ENCODE measurements at regions not wholly inside any gene's neighbourhood (a gene's known extent, or its start where the extent isn't known, plus 50 kb on each side); places are given as distances from the start of the nearest gene placed in this dataset.

DNA sequence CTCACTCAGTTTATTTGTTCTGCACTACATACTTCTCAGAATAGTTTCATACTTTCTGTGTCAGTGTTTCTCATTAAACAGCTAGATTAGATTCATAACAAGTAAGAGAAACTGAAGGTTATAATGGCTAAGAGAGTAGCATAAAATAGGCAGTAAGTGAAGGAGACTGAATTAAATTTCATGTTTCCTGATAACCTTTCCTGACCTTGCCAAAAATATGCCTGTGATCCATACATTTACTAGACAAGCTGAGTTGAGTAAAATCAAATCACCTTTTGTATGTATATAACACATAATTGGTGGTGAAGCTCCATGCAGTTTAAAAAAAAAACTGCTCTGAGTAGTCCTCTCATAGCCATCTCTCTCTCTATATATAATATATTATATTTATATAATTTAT lies 545.3 kb upstream of the PCDH20 start:
- no peak overlapping the region for H3K4me3 ChIP-seq (ENCODE audit: low read length)
- DNase-seq = no peak
- ATAC-seq = no peak
- no peaks in the 10 kb centered on the region for H3K9me3 ChIP-seq (ENCODE audit: control insufficient read depth, low read length)
- no peaks in the 10 kb centered on the region for H3K4me1 ChIP-seq (ENCODE audit: control insufficient read depth, insufficient read depth, low read length)
- intact Hi-C loops (cut with DNase I) = no loop called here
- H3K27ac ChIP-seq (ENCODE audit: low read length) = no peak overlapping the region
- no peaks in the 10 kb centered on the region for H3K27me3 ChIP-seq (ENCODE audit: control insufficient read depth, insufficient read depth)

DNA sequence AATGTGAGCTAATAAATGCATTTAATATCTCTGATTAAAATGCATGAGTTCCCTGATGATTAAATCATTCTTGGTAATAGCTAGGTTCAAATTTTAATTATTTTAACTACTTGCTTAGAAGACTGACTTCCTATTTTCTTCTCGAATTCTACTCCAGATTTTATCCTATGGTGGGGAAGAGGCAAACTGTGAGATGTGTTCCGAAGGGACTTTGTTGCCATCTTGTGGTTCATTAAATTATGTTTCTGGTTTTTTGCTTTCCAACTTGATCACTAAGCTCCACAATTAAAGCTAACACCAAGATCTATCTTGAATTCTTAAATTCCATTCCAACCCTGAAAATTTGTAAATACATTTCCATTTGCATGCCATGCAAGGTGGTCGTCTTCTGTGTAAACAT lies 538.4 kb upstream of the PCDH20 start:
- no peak overlapping the region for H3K27ac ChIP-seq (ENCODE audit: low read length)
- H3K4me3 ChIP-seq (ENCODE audit: low read length) = no peak overlapping the region
- 6% methylated on average over 3 of the region's 3 CpGs for WGBS
- DNase-seq (no peak), ATAC-seq (no peak)
- intact Hi-C loops (cut with DNase I) = no loop called here
- no peaks in the 10 kb centered on the region for H3K4me1 ChIP-seq (ENCODE audit: control insufficient read depth, insufficient read depth, low read length)
- no peaks in the 10 kb centered on the region for H3K9me3 ChIP-seq (ENCODE audit: control insufficient read depth, low read length)
- H3K27me3 ChIP-seq (ENCODE audit: control insufficient read depth, insufficient read depth) = no peaks in the 10 kb centered on the region

DNA sequence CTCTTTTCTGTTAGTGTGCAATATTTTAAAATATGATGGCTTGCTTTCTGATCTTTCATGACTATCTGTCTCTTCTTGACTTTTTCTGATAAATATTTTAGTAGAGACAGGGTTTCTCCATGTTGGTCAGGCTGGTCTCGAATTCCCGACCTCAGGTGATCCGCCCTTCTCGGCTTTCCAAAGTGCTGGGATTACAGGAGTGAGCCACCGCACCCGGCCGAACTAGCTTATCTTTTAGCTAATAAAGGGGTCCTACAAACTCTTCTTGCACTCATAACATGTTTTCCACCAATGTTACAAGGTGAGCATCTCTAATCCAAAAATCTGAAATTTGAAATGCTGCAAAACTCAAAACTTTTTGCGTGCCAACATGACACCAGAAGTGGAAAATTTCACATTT lies 535.2 kb upstream of the PCDH20 start:
- WGBS = 88% methylated on average over 8 of the region's 8 CpGs
- intact Hi-C loops (cut with DNase I) = no loop called here
- Histone ChIP-seq H3K27ac (ENCODE audit: low read length) (no peak overlapping the region), H3K4me3 (ENCODE audit: low read length) (no peak overlapping the region), H3K4me1 (ENCODE audit: control insufficient read depth, insufficient read depth, low read length) (no peaks in the 10 kb centered on the region), H3K9me3 (ENCODE audit: control insufficient read depth, low read length) (no peaks in the 10 kb centered on the region), H3K27me3 (ENCODE audit: control insufficient read depth, insufficient read depth) (no peaks in the 10 kb centered on the region)
- DNase-seq (no peak), ATAC-seq (no peak)

DNA sequence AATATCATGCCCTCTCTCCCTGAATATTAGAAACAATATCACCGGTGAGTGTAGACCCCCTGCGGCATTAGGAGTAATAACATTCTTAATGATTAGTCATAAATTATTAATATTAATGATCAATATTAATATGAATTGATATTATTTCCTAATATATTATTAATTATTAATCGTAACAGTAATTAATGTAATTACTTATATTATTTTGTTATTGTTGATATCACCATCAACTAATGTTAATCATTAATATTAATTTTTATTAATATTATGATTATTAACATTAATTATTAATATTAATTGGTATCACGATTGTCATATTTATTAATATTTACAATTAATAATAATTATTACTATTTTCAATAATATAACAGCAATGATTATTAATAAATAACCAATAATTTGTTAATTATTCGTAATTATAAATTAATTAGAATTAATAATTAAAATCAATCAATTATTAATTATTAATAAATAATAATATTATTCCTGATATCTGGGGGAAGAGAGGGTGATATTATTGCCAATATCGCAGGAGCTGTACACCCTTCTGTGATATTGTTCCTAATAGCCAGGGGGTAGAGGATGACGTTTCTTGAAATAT lies 528.8 kb upstream of the PCDH20 start:
- no peaks in the 10 kb centered on the region for H3K27me3 ChIP-seq (ENCODE audit: control insufficient read depth, insufficient read depth)
- no peak overlapping the region for H3K4me3 ChIP-seq (ENCODE audit: low read length)
- no peaks in the 10 kb centered on the region for H3K4me1 ChIP-seq (ENCODE audit: control insufficient read depth, insufficient read depth, low read length)
- H3K27ac ChIP-seq (ENCODE audit: low read length) = no peak overlapping the region
- ATAC-seq (no peak), DNase-seq (no peak)
- intact Hi-C loops (cut with DNase I) = no loop called here
- H3K9me3 ChIP-seq (ENCODE audit: control insufficient read depth, low read length) = no peaks in the 10 kb centered on the region
- 77% methylated on average over 7 of the region's 7 CpGs for WGBS

DNA sequence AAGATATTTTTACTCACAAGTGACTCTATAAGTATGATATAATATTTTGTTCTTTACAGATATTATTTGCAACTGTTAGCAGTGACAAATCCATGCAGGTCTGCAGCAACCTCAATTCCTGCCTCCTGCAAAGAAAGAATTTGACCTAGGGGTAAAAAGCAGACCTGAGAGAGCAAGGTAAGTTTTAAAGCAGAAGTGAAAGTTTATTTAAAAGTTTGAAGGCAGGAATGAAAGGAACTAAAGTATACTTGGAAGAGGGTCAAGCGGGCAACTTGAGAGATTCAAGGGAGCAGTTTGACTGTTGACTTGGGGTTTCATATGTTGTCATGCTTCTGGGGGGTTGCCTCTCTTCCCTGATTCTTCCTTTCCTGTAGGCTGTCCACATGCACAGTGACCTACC lies 520.1 kb upstream of the PCDH20 start:
- Histone ChIP-seq H3K9me3 (ENCODE audit: control insufficient read depth, low read length) (no peaks in the 10 kb centered on the region), H3K4me3 (ENCODE audit: low read length) (no peak overlapping the region), H3K4me1 (ENCODE audit: control insufficient read depth, insufficient read depth, low read length) (no peaks in the 10 kb centered on the region), H3K27ac (ENCODE audit: low read length) (no peak overlapping the region), H3K27me3 (ENCODE audit: control insufficient read depth, insufficient read depth) (no peaks in the 10 kb centered on the region)
- intact Hi-C loops (cut with DNase I) = no loop called here
- ATAC-seq = no peak
- no peak for DNase-seq
- 97% methylated on average over 1 of the region's 1 CpG for WGBS

DNA sequence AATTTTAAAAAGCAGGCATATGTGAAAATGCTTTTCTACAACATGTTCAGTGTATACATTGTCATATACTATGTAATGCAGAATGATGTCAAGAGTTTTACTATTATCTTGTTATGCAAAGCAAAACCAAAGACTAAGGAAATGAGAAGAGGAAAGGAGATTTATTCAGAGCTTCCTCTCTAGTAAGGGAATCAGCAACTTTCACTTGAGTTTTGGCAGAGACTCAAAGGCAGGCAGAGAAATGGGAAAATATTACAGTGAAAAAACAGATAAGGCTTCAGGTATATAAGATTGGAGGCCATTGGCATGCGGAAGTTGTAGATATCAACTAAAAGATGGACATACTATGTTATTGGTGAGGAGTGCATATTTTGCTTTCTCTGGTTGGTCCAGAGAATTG lies 512.0 kb upstream of the PCDH20 start:
- no peaks in the 10 kb centered on the region for H3K27me3 ChIP-seq (ENCODE audit: control insufficient read depth, insufficient read depth)
- intact Hi-C loops (cut with DNase I) = no loop called here
- H3K27ac ChIP-seq (ENCODE audit: low read length) = no peak overlapping the region
- no peaks in the 10 kb centered on the region for H3K9me3 ChIP-seq (ENCODE audit: control insufficient read depth, low read length)
- ATAC-seq (no peak), DNase-seq (no peak)
- H3K4me3 ChIP-seq (ENCODE audit: low read length) = no peak overlapping the region
- whole genome bisulfite sequencing = 69% methylated on average over 1 of the region's 1 CpG
- H3K4me1 ChIP-seq (ENCODE audit: control insufficient read depth, insufficient read depth, low read length) = no peaks in the 10 kb centered on the region

DNA sequence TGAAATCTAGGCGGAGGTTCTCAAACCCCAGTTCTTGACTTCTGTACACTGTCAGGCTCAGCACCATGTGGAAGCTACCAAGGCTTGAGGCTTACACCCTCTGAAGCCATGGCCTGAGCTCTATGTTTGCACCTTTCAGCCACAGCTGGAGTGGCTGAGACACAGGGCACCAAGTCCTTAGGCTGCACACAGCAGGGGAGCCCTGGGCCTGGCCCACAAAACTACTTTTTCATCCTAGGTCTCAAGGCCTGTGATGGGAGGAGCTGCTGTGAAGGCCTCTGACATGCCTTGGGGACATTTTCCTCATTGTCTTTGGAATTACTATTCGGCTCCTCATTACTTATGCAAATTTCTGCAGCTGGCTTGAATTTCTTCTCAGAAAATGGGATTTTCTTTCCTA lies 503.2 kb upstream of the PCDH20 start:
- Histone ChIP-seq H3K4me1 (ENCODE audit: control insufficient read depth, insufficient read depth, low read length) (no peaks in the 10 kb centered on the region), H3K27ac (ENCODE audit: low read length) (no peak overlapping the region), H3K27me3 (ENCODE audit: control insufficient read depth, insufficient read depth) (no peaks in the 10 kb centered on the region), H3K9me3 (ENCODE audit: control insufficient read depth, low read length) (no peaks in the 10 kb centered on the region), H3K4me3 (ENCODE audit: low read length) (no peak overlapping the region)
- DNase-seq (no peak), ATAC-seq (no peak)
- WGBS = 86% methylated on average over 2 of the region's 2 CpGs
- intact Hi-C loops (cut with DNase I) = no loop called here

DNA sequence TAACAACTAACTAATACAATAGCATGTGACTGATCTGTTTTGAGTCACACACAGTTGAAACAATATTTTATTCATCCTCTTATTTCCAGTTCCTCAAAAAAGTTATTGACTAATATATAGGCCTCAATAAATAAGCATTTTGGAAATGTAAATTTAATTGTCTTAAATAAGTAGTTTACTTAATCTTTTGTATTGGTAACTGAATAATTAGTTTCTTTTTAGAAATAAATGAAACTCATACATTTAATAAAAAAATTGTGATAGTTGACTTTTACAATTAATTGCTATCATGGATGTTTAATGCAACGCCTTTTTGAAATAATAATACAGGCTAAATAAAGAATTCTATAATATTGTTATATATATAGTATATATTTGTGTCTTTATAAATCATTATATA lies 500.8 kb upstream of the PCDH20 start:
- WGBS = 91% methylated on average over 1 of the region's 1 CpG
- Histone ChIP-seq H3K27ac (ENCODE audit: low read length) (no peak overlapping the region), H3K27me3 (ENCODE audit: control insufficient read depth, insufficient read depth) (no peaks in the 10 kb centered on the region), H3K4me3 (ENCODE audit: low read length) (no peak overlapping the region), H3K9me3 (ENCODE audit: control insufficient read depth, low read length) (no peaks in the 10 kb centered on the region), H3K4me1 (ENCODE audit: control insufficient read depth, insufficient read depth, low read length) (no peaks in the 10 kb centered on the region)
- no peak for ATAC-seq
- DNase-seq = no peak
- intact Hi-C loops (cut with DNase I) = no loop called here

DNA sequence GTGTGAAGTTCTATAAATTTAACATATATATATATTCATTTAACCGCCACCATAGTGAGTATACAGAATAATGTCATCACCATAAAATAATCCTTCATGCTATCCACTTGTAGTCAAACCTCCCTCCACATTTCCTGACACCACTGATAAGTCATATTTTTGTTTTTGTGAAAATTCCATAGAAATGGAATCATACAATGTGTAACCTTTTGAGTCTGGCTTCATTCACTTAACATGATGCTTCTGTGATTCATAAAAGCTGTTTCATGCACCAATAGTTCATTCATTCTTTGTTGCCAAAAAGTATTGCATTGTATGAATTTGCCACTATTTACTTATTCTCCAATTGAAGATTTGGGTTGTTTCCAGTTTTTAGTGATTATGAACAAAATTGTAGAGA lies 497.5 kb upstream of the PCDH20 start:
- 82% methylated on average over 1 of the region's 1 CpG for WGBS
- H3K9me3 ChIP-seq (ENCODE audit: control insufficient read depth, low read length) = no peaks in the 10 kb centered on the region
- H3K27ac ChIP-seq (ENCODE audit: low read length) = no peak overlapping the region
- no peak for DNase-seq
- H3K4me1 ChIP-seq (ENCODE audit: control insufficient read depth, insufficient read depth, low read length) = no peaks in the 10 kb centered on the region
- no peak for ATAC-seq
- no peak overlapping the region for H3K4me3 ChIP-seq (ENCODE audit: low read length)
- no peaks in the 10 kb centered on the region for H3K27me3 ChIP-seq (ENCODE audit: control insufficient read depth, insufficient read depth)
- intact Hi-C loops (cut with DNase I) = no loop called here

DNA sequence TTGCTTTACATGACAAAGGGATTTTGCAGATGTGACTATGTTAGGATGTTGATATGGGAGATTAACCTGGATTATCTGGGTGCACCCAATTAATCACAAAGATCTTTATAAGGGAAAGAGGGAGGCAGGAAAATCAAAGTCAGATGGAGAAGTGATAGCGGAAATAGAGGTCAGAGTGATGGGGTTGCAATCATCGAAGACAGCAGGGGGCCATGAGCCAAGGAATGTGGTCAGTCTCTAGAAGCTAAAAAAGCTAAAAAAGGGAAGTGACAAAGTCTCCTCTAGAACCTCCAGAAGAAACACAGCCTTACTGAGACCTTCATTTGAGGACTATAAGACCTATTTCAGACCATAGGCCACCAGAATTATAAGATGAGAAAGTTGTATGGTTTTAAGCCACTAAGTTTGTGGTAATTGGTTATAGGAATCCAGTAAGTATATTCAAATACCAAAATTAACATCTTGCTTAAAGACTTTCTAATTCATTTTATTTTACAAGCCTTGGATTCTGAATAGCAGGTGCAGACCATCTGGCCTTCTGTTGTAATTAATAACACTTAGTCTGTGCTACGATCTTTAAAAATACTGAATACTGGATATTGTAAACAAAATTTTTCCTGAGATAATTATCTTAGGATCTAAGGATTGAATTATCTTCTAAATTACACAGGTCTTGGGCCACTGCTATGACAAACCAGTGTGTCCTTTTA lies 493.4 kb upstream of the PCDH20 start:
- no peak for DNase-seq
- no peaks in the 10 kb centered on the region for H3K27me3 ChIP-seq (ENCODE audit: control insufficient read depth, insufficient read depth)
- H3K4me3 ChIP-seq (ENCODE audit: low read length) = no peak overlapping the region
- WGBS = 78% methylated on average over 3 of the region's 3 CpGs
- H3K9me3 ChIP-seq (ENCODE audit: control insufficient read depth, low read length) = no peaks in the 10 kb centered on the region
- ATAC-seq = no peak
- intact Hi-C loops (cut with DNase I) = no loop called here
- no peaks in the 10 kb centered on the region for H3K4me1 ChIP-seq (ENCODE audit: control insufficient read depth, insufficient read depth, low read length)
- no peak overlapping the region for H3K27ac ChIP-seq (ENCODE audit: low read length)

DNA sequence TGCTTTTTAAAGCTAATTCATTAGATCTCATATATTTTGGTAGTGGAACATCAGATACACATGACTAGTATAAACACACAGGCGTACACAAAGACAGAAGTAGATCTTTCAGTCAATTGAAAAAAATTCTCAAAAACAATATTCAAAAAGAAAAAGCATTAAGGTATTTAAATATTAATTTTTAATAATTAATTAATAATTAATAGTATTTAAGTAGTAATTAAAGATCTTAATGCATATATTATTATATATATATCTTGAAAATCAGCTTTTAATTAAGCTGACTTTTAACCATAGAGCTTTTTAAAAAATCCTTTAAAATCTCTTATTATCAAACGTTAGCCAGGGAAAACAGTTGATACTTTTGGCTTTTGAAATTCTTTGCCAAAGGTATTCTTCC lies 489.4 kb upstream of the PCDH20 start:
- WGBS = 81% methylated on average over 2 of the region's 2 CpGs
- H3K27me3 ChIP-seq (ENCODE audit: control insufficient read depth, insufficient read depth) = no peaks in the 10 kb centered on the region
- no peak for DNase-seq

More for the DNA sequence above, 489.4 kb upstream of the PCDH20 start:
- no peak overlapping the region for H3K4me3 ChIP-seq (ENCODE audit: low read length)
- no peaks in the 10 kb centered on the region for H3K9me3 ChIP-seq (ENCODE audit: control insufficient read depth, low read length)
- intact Hi-C loops (cut with DNase I) = no loop called here
- no peaks in the 10 kb centered on the region for H3K4me1 ChIP-seq (ENCODE audit: control insufficient read depth, insufficient read depth, low read length)
- no peak for ATAC-seq
- H3K27ac ChIP-seq (ENCODE audit: low read length) = no peak overlapping the region
